Transverse colon (tissue), 4 donors: ENCODE measurements at regions not wholly inside any gene's neighbourhood (a gene's known extent, or its start where the extent isn't known, plus 50 kb on each side); places are given as distances from the start of the nearest gene placed in this dataset.

Experiments
- DNase-seq: peaks from one replicate; pipeline ENCODE4 v3.0.0-alpha.2; 2019
- H3K27ac ChIP-seq, 4 donors: fragments of 200-600 bp; sonication (generic); 2 replicates each; pipeline ENCODE4 v1.5.1; 2016 to 2018; ENCODE audit warnings: inconsistent platforms in 4 of 4
- H3K27me3 ChIP-seq: fragments of 200-600 bp; sonication (generic); 2 replicates; pipeline ENCODE4 v1.5.1; 2017; ENCODE audit warnings: inconsistent platforms
- H3K36me3 ChIP-seq, 4 donors: fragments of 200-600 bp; sonication (generic); 2 replicates each; pipeline ENCODE4 v1.5.1; 2017 to 2019; ENCODE audit warnings: inconsistent platforms in 4 of 4
- H3K4me1 ChIP-seq, 4 donors: fragments of 200-600 bp; sonication (generic); 2 replicates each; pipeline ENCODE4 v1.5.1; 2017 to 2020; ENCODE audit warnings: inconsistent platforms in 4 of 4
- H3K4me3 ChIP-seq, 4 donors: fragments of 200-600 bp; sonication (generic); 1 replicate in 1 of 4; 2 replicates in 3 of 4; pipeline versions ENCODE4 v1.5.1 to v1.6.1; 2017 to 2019; ENCODE audit warnings: inconsistent platforms in 4 of 4
- H3K9me3 ChIP-seq, 2 donors: fragments of 200-600 bp; sonication (generic); 2 replicates each; pipeline ENCODE4 v1.5.1; 2017 to 2019; ENCODE audit warnings: inconsistent platforms in 2 of 2
- EP300 ChIP-seq: sonication (generic); formaldehyde crosslinking; IDR thresholded peaks from one replicate; pipeline ENCODE4 v1.6.1; 2017; ENCODE audit warnings: antibody characterized with exemption, low read depth
- POLR2A ChIP-seq: fragments of 450-650 bp; IDR thresholded peaks from one replicate; pipeline ENCODE4 v1.6.1; 2016; ENCODE audit warnings: antibody characterized with exemption, mild to moderate bottlenecking, moderate library complexity
- POLR2AphosphoS5 ChIP-seq, 3 donors: sonication (generic); formaldehyde crosslinking; IDR thresholded peaks; one replicate each; pipeline ENCODE4 v1.6.1; 2016; ENCODE audit warnings: antibody characterized with exemption in 3 of 3
- WGBS, 2 donors: methylation state at CpG; one replicate each; pipeline ENCODE4 v1.1.5; 2018; ENCODE audit warnings: low coverage in 1 of 2; 5-methylcytosine and 5-hydroxymethylcytosine counted together
- in situ Hi-C, 4 donors: fragments of 200-750 bp; cut with MboI; loops; one replicate each; pipeline versions ENCODE4 v1.15.0 to v1.15.1; 2017; ENCODE audit warnings: low sequenced_read_pairs in 3 of 4, low pct_ligation_motif_present in 1 of 4, low pct_unique_long_range_greater_than_20kb in 1 of 4
- intact Hi-C: fragments of 100-400 bp; cut with DNase I; formaldehyde crosslinking; loops from one replicate; pipeline ENCODE4 v1.15.1; 2023; ENCODE audit warnings: low total_unique reads
- TF ChIP-seq, protein P1 (sequence below), 5 experiments: fragments of 200-600 bp in 3 of 5; fragments of 450-650 bp in 2 of 5; sonication (generic) in 3 of 5; IDR thresholded peaks; 1 replicate in 2 of 5; 2 replicates in 3 of 5; pipeline ENCODE4 v1.5.1; 2016 to 2017; ENCODE audit warnings: antibody characterized with exemption in 5 of 5, inconsistent platforms in 3 of 5, mild to moderate bottlenecking in 2 of 5, moderate library complexity in 1 of 5

DNA sequence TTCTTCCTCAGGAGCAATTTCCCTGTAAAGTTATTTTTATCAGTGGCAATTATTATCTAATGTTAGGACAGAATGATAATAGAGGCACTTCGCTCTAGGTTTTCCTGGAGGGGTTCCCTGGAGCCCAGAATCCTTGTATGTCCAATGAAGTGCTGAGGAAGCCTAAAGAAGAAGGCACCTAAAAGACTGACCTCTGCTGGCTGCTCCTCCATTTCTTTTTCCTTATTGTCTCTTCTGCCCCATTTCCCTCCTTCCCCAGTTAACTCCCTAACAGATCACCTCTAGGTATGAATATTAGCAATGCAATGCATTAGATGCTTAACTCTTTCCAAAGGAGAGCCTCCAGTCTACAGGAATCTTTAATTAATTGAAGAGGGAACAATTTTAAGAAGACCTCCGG is 985.4 kb downstream of the DIAPH3 start:
- WGBS, 2 donors, result 77 to 94% methylated on average over 2 of the region's 2 CpGs
- H3K27ac ChIP-seq, result no peak overlapping the region
- no peaks in the 10 kb centered on the region for H3K27me3 ChIP-seq
- intact Hi-C loops (no loop called here), in situ Hi-C loops (no loop called here)
- no peaks in the 10 kb centered on the region for H3K36me3 ChIP-seq
- TF ChIP-seq POLR2AphosphoS5 (IDR thresholded peaks at IDR 0.05) (no peak), POLR2A (no peak), EP300 (no peak)
- TF ChIP-seq, protein P1, sequence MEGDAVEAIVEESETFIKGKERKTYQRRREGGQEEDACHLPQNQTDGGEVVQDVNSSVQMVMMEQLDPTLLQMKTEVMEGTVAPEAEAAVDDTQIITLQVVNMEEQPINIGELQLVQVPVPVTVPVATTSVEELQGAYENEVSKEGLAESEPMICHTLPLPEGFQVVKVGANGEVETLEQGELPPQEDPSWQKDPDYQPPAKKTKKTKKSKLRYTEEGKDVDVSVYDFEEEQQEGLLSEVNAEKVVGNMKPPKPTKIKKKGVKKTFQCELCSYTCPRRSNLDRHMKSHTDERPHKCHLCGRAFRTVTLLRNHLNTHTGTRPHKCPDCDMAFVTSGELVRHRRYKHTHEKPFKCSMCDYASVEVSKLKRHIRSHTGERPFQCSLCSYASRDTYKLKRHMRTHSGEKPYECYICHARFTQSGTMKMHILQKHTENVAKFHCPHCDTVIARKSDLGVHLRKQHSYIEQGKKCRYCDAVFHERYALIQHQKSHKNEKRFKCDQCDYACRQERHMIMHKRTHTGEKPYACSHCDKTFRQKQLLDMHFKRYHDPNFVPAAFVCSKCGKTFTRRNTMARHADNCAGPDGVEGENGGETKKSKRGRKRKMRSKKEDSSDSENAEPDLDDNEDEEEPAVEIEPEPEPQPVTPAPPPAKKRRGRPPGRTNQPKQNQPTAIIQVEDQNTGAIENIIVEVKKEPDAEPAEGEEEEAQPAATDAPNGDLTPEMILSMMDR (IDR thresholded peaks at IDR 0.05), result no peak
- H3K9me3 ChIP-seq, result no peaks in the 10 kb centered on the region
- DNase-seq, result no peak
- no peak overlapping the region for H3K4me3 ChIP-seq
- no peaks in the 10 kb centered on the region for H3K4me1 ChIP-seq

DNA sequence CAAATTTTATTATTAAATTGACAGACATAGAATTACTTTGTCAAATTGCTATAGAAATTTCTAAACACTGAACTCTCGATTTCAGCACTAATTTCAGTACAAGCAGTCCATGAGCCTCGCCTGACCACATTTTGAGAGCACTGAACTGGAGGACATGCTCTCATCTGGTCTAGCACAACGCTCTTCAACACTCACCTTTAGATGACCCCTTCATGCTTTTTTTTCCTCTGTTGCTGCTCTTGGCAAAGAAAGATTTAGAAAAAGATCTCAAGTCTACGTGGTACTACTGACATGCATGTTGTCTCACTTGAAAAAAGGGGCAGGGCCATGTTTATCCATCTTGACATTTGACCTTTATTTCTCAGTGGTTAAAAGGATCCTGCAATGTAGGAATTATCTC is 981.5 kb downstream of the DIAPH3 start:
- Histone ChIP-seq H3K27ac (no peak overlapping the region), H3K4me1 (no peaks in the 10 kb centered on the region), H3K4me3 (no peak overlapping the region), H3K36me3 (no peaks in the 10 kb centered on the region), H3K9me3 (no peaks in the 10 kb centered on the region), H3K27me3 (no peaks in the 10 kb centered on the region)
- TF ChIP-seq EP300, result no peak
- TF ChIP-seq POLR2A, result no peak
- TF ChIP-seq POLR2AphosphoS5 (IDR thresholded peaks at IDR 0.05), result no peak
- TF ChIP-seq, protein P1 (IDR thresholded peaks at IDR 0.05), result no peak
- no peak for DNase-seq
- 41 to 54% methylated on average over 3 to 4 of the region's 4 CpGs for WGBS, 2 donors
- intact Hi-C loops, result no loop called here
- in situ Hi-C loops, result no loop called here

DNA sequence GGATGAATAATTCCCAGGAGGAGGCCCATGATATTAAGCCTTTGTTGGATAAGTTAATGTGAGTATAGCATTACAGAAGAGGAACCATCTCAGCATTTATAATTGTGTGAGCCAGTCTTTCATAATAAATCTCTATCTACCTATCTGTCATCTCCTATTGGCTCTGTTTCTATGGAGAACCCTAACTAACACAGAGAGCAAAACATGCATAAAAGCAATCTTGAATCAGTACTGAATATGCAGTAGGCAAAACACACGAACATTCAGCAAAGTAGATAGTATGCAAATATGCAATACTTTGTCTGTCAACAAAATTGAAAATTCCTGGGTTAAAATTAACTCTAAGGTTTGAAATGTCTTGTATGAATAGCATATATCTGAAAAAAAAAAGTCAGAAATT is 966.3 kb downstream of the DIAPH3 start:
- in situ Hi-C loops (no loop called here), intact Hi-C loops (no loop called here)
- WGBS, 2 donors, result 75 to 91% methylated on average over 1 of the region's 1 CpG
- no peaks in the 10 kb centered on the region for H3K9me3 ChIP-seq
- no peak for DNase-seq
- no peaks in the 10 kb centered on the region for H3K36me3 ChIP-seq
- H3K4me3 ChIP-seq, result no peak overlapping the region
- TF ChIP-seq, protein P1 (IDR thresholded peaks at IDR 0.05), result no peak
- TF ChIP-seq POLR2AphosphoS5 (IDR thresholded peaks at IDR 0.05) (no peak), EP300 (no peak), POLR2A (no peak)
- no peaks in the 10 kb centered on the region for H3K4me1 ChIP-seq
- no peak overlapping the region for H3K27ac ChIP-seq
- no peaks in the 10 kb centered on the region for H3K27me3 ChIP-seq

- H3K27me3 ChIP-seq, result no peaks in the 10 kb centered on the region
- intact Hi-C loops, result no loop called here
Observed at GRCh38 chr13:59201841-59202240, 961.9 kb downstream of the DIAPH3 start.

More at GRCh38 chr13:59201841-59202240, 961.9 kb downstream of the DIAPH3 start:
- no peaks in the 10 kb centered on the region for H3K4me1 ChIP-seq
- H3K27ac ChIP-seq, result no peak overlapping the region
- DNase-seq, result no peak
- H3K9me3 ChIP-seq, result no peaks in the 10 kb centered on the region
- WGBS, 2 donors, result 55 to 75% methylated on average over 1 to 2 of the region's 2 CpGs
- TF ChIP-seq, protein P1 (IDR thresholded peaks at IDR 0.05), result no peak
- TF ChIP-seq POLR2A, result no peak
- TF ChIP-seq POLR2AphosphoS5 (IDR thresholded peaks at IDR 0.05), result no peak
- TF ChIP-seq EP300, result no peak
- no peak overlapping the region for H3K4me3 ChIP-seq
- no peaks in the 10 kb centered on the region for H3K36me3 ChIP-seq
- in situ Hi-C loops, result no loop called here
